GM23338 (cell line): ENCODE measurements at regions not wholly inside any gene's neighbourhood (a gene's known extent, or its start where the extent isn't known, plus 50 kb on each side); places are given as distances from the start of the nearest gene placed in this dataset.
A peak's percentile ranks its signal among the peaks of the same experiment; 100 is the strongest.

Source experiments
- ATAC-seq: fragments of 200-7000 bp; cut with Tn5 transposase; 3 replicates; pipeline ENCODE4 v1.9.1; 2020
- DNase-seq: peaks from one replicate; pipeline ENCODE4 v3.0.0-alpha.2; 2015; ENCODE audit warnings: low spot score
- H2AFZ ChIP-seq: fragments of 200-600 bp; sonication (generic); 2 replicates; pipeline ENCODE4 v1.8.0; 2016; ENCODE audit warnings: antibody characterized with exemption, mild to moderate bottlenecking, moderate library complexity
- H3F3A ChIP-seq: fragments of 200-600 bp; sonication (generic); replicated peaks from 2 replicates; pipeline ENCODE4 v1.8.0; 2017; ENCODE audit warnings: antibody characterized with exemption, mixed run types, low read depth
- H3K27ac ChIP-seq: fragments of 200-600 bp; sonication (generic); 2 replicates; pipeline ENCODE4 v1.6.1; 2016; ENCODE audit warnings: low read depth
- H3K27me3 ChIP-seq: fragments of 200-600 bp; sonication (generic); 2 replicates; pipeline ENCODE4 v1.8.0; 2016; ENCODE audit warnings: mild to moderate bottlenecking, mixed run types, moderate library complexity; ENCODE audit not compliant: insufficient read depth
- H3K36me3 ChIP-seq: fragments of 200-600 bp; sonication (generic); 2 replicates; pipeline ENCODE4 v1.8.0; 2016; ENCODE audit warnings: mild to moderate bottlenecking; ENCODE audit not compliant: insufficient read depth
- H3K4me1 ChIP-seq: fragments of 200-600 bp; sonication (generic); 2 replicates; pipeline ENCODE4 v1.8.0; 2016; ENCODE audit warnings: mild to moderate bottlenecking, moderate library complexity; ENCODE audit not compliant: insufficient read depth
- H3K4me2 ChIP-seq: fragments of 200-600 bp; sonication (generic); 2 replicates; pipeline ENCODE4 v1.7.1; 2017; ENCODE audit warnings: mixed run types
- H3K4me3 ChIP-seq: fragments of 200-600 bp; sonication (generic); 2 replicates; pipeline ENCODE4 v1.6.1; 2016; ENCODE audit warnings: mixed run types
- H3K79me2 ChIP-seq: fragments of 200-600 bp; sonication (generic); replicated peaks from 2 replicates; pipeline ENCODE4 v1.8.0; 2017; ENCODE audit warnings: mild to moderate bottlenecking; ENCODE audit not compliant: insufficient read depth
- H3K9me2 ChIP-seq: fragments of 200-600 bp; sonication (generic); 2 replicates; pipeline ENCODE4 v1.8.0; 2017; ENCODE audit not compliant: insufficient read depth
- H4K20me1 ChIP-seq: fragments of 200-600 bp; sonication (generic); replicated peaks from 2 replicates; pipeline ENCODE4 v1.8.0; 2017; ENCODE audit warnings: mild to moderate bottlenecking; ENCODE audit not compliant: insufficient read depth
- H3K27ac Mint-ChIP-seq: 2 replicates; pipeline ENCODE4 v1.8.0; 2020; ENCODE audit warnings: inconsistent platforms, mild to moderate bottlenecking, moderate library complexity, mixed read lengths
- H3K27me3 Mint-ChIP-seq: 3 replicates; pipeline ENCODE4 v1.8.0; 2022; ENCODE audit warnings: low read depth, mild to moderate bottlenecking, moderate library complexity, mixed read lengths, inconsistent platforms; ENCODE audit not compliant: insufficient read depth, poor library complexity
- H3K36me3 Mint-ChIP-seq: 3 replicates; pipeline ENCODE4 v1.8.0; 2021; ENCODE audit warnings: low read depth, mild to moderate bottlenecking, inconsistent platforms, moderate library complexity, mixed read lengths
- H3K4me1 Mint-ChIP-seq: 3 replicates; pipeline ENCODE4 v1.8.0; 2020; ENCODE audit warnings: mild to moderate bottlenecking, inconsistent platforms, mixed read lengths
- H3K4me3 Mint-ChIP-seq: 3 replicates; pipeline ENCODE4 v1.8.0; 2021; ENCODE audit warnings: moderate library complexity, mild to moderate bottlenecking, inconsistent platforms, mixed read lengths
- H3K9me3 Mint-ChIP-seq: 3 replicates; pipeline ENCODE4 v1.8.0; 2020; ENCODE audit warnings: moderate library complexity, mild to moderate bottlenecking, inconsistent platforms, mixed read lengths
- CREB1 ChIP-seq: fragments of 250-450 bp; sonication (Bioruptor Pico); IDR thresholded peaks from 2 replicates; pipeline ENCODE4 v1.5.0; 2020; ENCODE audit warnings: low read depth, mild to moderate bottlenecking, moderate library complexity
- CTCF ChIP-seq, 2 experiments: fragments of 200-600 bp in 1 of 2; sonication (generic) in 1 of 2; conservative IDR thresholded peaks; 2 replicates each; pipeline versions ENCODE4 v1.5.1 to v1.6.1; 2016 to 2017; ENCODE audit warnings: antibody characterized with exemption in 2 of 2, low read depth in 2 of 2, mild to moderate bottlenecking in 2 of 2, moderate library complexity in 1 of 2
- ETS1 ChIP-seq: IDR thresholded peaks from 2 replicates; pipeline ENCODE4 v1.6.1; 2016; ENCODE audit warnings: antibody characterized with exemption
- EZH2 ChIP-seq: fragments of 200-600 bp; sonication (generic); IDR thresholded peaks from one replicate; pipeline ENCODE4 v1.8.0; 2017; ENCODE audit warnings: antibody characterized with exemption, mild to moderate bottlenecking, low read depth; ENCODE audit not compliant: unreplicated experiment
- EZH2phosphoT487 ChIP-seq: fragments of 200-600 bp; sonication (generic); IDR thresholded peaks from one replicate; pipeline ENCODE4 v1.8.1; 2018; ENCODE audit warnings: antibody characterized with exemption; ENCODE audit not compliant: unreplicated experiment
- JUNB ChIP-seq: IDR thresholded peaks from one replicate; pipeline ENCODE4 v1.6.1; 2016; ENCODE audit warnings: antibody characterized with exemption; ENCODE audit not compliant: unreplicated experiment
- NANOG ChIP-seq: IDR thresholded peaks from 2 replicates; pipeline ENCODE4 v1.6.1; 2016; ENCODE audit warnings: antibody characterized with exemption, borderline replicate concordance
- POLR2AphosphoS5 ChIP-seq: IDR thresholded peaks from 2 replicates; pipeline ENCODE4 v1.6.1; 2016; ENCODE audit warnings: antibody characterized with exemption, low read depth
- REST ChIP-seq: IDR thresholded peaks from one replicate; pipeline ENCODE4 v1.6.1; 2018; ENCODE audit warnings: antibody characterized with exemption; ENCODE audit not compliant: unreplicated experiment
- ZNF114 ChIP-seq: fragments of 250-450 bp; sonication (Bioruptor Pico); IDR thresholded peaks from 2 replicates; pipeline ENCODE4 v1.5.0; 2020; ENCODE audit warnings: mild to moderate bottlenecking, moderate library complexity
- ZNF331 ChIP-seq: fragments of 250-450 bp; sonication (Bioruptor Pico); IDR thresholded peaks from 2 replicates; pipeline ENCODE4 v1.5.0; 2020; ENCODE audit warnings: low read depth, mild to moderate bottlenecking, moderate library complexity

- H3K27ac ChIP-seq, result no peak overlapping the region
- no peak for TF ChIP-seq CTCF (conservative IDR thresholded peaks at IDR 0.05; ENCODE audit: low read depth in 2 of 2)
- no peak for TF ChIP-seq NANOG
- no peak for TF ChIP-seq EZH2
- TF ChIP-seq CREB1 (CRISPR knock-in tag), result no peak
- no peak overlapping the region for H3K4me3 Mint-ChIP-seq
Measured at GRCh38 chr13:48153186-48153585, 58.3 kb upstream of the MED4 start.

GRCh38 chr13:48151363-48152161, 56.7 kb upstream of the MED4 start:
- H3K79me2 ChIP-seq, result no peaks in the 10 kb centered on the region
- Mint-ChIP-seq H3K36me3 (no peaks in the 10 kb centered on the region), H3K9me3 (peaks cover 3% of the 10 kb centered on the region; the same call in 1 of the 3 replicates), H3K4me1 (peaks cover 7% of the 10 kb centered on the region; the same call in 2 of the 3 replicates), H3K27ac (no peak overlapping the region), H3K27me3 (peaks cover 3% of the 10 kb centered on the region), H3K4me3 (no peak overlapping the region)
- H3K9me2 ChIP-seq, result no peaks in the 10 kb centered on the region
- no peaks in the 10 kb centered on the region for H3K36me3 ChIP-seq
- H2AFZ ChIP-seq, result peak overlapping the region; percentile 29; the same call in 1 of the 2 replicates
- H3K4me3 ChIP-seq, result no peak overlapping the region
- H4K20me1 ChIP-seq, result no peaks in the 10 kb centered on the region
- DNase-seq (no peak), ATAC-seq (no peak)
- no peak overlapping the region for H3K4me2 ChIP-seq
- H3K27me3 ChIP-seq, result no peaks in the 10 kb centered on the region
- no peak overlapping the region for H3K27ac ChIP-seq
- no peaks in the 10 kb centered on the region for H3F3A ChIP-seq
- peaks cover 6% of the 10 kb centered on the region; the same call in 1 of the 2 replicates for H3K4me1 ChIP-seq
- TF ChIP-seq ZNF331 (CRISPR knock-in tag) (no peak), CREB1 (CRISPR knock-in tag) (no peak), ETS1 (no peak), REST (no peak), CTCF (conservative IDR thresholded peaks at IDR 0.05; ENCODE audit: low read depth in 2 of 2) (no peak), JUNB (no peak), EZH2phosphoT487 (no peak), ZNF114 (CRISPR knock-in tag) (no peak), POLR2AphosphoS5 (no peak)

More at GRCh38 chr13:48153186-48153585, 58.3 kb upstream of the MED4 start:
- Histone ChIP-seq H3F3A (no peaks in the 10 kb centered on the region), H4K20me1 (no peaks in the 10 kb centered on the region), H3K4me1 (peaks cover 6% of the 10 kb centered on the region; the same call in 1 of the 2 replicates), H3K4me2 (no peak overlapping the region), H3K9me2 (no peaks in the 10 kb centered on the region), H2AFZ (no peak overlapping the region), H3K36me3 (no peaks in the 10 kb centered on the region), H3K4me3 (no peak overlapping the region), H3K79me2 (no peaks in the 10 kb centered on the region), H3K27me3 (no peaks in the 10 kb centered on the region)
- no peaks in the 10 kb centered on the region for H3K36me3 Mint-ChIP-seq
- peaks cover 3% of the 10 kb centered on the region; the same call in 1 of the 3 replicates for H3K9me3 Mint-ChIP-seq
- DNase-seq (no peak), ATAC-seq (no peak)
- H3K27me3 Mint-ChIP-seq, result peaks cover 3% of the 10 kb centered on the region
- no peak overlapping the region for H3K27ac Mint-ChIP-seq
- peaks cover 7% of the 10 kb centered on the region; the same call in 2 of the 3 replicates for H3K4me1 Mint-ChIP-seq
